ENCODE measurements at regions not wholly inside any gene's neighbourhood (a gene's known extent, or its start where the extent isn't known, plus 50 kb on each side); places are given as distances from the start of the nearest gene placed in this dataset.
A peak's percentile ranks its signal among the peaks of the same experiment; 100 is the strongest.
"Not testable (repeated sequence)": the region's sequence is repeated elsewhere in the genome, so short reads cannot be mapped to it uniquely, and the experiment has no call there.

DNA sequence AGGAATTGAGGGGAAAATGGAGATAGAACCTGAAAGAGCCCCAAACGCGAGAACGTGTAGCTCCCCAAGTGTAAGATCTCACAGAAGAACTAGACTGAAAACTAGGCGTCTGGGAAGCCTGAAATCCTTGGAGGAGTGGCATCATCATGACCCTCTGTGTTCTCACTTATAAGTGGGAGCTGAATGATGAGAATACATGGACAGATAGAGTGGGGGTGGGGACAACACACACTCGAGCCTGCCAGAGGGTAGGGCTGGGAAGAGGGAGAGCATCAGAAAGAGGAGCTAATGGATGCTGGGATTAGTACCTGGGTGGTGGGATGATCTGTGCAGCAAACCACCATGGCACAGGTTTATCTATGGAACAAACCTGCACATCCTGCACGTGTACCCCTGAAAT is 258.7 kb upstream of the NOTCH2NLA start:
- not testable (repeated sequence) for DNase-seq

DNA sequence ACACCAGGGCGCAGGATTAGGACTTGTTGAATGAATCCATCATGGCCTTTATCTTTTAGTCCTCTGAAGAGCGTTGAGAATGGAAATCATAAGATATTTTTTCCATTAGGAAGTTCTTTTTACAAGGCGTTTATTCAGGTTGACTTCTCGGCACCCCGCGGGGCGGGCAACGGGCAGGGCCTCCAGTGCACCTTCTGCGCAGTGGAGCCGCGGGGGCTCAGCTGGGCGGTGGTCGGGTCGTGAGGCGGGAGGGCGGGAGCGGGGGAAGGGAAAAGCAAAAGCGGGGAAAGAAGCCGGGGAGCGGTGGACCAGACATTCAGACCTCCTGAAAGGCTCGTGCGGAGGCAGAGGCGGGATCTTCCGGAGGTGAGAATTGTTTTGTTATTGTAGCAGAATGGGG is 258.3 kb upstream of the NOTCH2NLA start:
- not testable (repeated sequence) for DNase-seq

DNA sequence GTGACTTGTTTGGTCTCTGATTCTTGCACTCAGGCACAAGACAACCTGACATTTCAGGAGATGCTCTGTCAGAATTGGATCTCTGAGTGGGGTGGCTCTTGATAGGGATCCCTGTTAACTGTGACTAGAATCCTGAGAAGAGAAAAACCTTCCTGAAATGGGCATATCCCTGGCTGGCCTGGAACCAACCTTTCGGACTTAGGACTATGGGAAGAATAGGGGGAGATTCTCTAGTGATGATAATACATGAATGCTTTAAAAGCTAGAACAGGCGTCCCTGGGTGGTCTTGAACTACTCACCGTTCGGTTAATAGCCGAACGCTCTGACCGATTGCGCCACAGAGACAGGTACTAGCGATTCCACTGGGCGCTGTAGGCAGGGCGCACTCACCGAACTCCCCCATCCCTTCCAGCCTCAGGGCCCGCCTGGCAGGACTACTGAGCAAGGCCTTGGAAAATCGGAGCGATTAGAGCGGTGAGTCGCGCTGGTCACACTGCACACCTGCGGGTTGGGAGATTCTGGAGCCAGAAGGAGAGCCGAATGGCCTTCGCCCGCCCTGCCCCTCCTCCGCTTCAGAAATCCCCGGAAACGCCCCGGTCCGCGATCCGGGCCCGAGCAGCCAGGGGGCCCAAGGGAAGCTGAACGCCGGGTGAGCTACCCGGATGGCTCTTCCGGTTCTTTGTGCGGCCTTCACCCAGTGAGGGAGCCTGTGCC is 257.6 kb upstream of the NOTCH2NLA start:
- DNase-seq, result not testable (repeated sequence)

- DNase-seq, result not testable (repeated sequence)
Measured at GRCh38 chr1:146484195-146484594, 255.4 kb upstream of the NOTCH2NLA start.

DNA sequence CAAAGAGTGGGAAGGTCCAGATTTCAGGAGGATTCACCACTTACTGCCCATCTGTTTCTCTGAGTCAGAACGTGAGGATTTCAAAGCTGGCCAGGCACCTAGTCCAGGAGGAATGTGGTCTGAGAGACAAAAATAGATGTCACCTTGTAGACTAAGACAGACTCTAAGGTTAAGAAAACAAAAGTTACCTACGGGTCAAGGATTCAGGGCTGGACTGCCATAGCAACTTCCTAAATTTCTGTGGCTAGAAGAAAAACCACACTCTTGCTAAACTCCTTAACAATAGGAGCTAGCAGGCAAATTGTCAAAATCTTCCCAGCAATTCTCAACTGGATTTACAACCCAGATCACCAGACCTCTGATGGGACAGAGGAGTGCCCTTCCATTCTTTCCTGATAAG is 250.4 kb upstream of the NOTCH2NLA start:
- not testable (repeated sequence) for DNase-seq

DNA sequence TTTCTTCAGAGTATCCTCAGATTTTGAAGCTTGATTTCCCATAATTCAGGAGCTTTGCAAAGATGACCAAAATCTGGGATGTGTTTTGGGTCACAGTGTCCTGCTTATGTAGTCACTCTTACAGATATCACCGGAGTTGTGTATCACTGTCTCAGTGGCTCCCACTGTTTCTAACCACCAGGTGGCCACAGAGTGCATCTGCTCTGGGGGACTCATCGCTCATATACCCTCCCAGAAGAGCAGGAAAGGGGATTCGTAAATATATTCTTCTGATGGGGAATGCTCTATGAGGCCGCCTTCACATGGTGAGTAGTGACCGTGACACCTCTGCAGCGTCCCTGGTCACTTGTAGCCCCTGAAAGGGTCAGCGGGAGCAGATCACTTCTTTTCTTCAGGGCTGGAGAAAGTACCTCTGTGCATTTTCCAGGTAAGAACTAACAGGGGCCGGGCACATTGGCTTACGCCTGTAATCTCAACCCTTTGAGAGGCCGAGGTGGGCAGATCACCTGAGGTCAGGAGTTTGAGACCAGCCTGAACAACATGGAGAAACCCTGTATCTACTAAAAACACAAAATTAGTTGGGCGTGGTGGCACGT is 249.4 kb upstream of the NOTCH2NLA start:
- DNase-seq, result peak; percentile 42

- DNase-seq, result not testable (repeated sequence)
Measured at GRCh38 chr1:146475086-146475485, 246.3 kb upstream of the NOTCH2NLA start.

DNA sequence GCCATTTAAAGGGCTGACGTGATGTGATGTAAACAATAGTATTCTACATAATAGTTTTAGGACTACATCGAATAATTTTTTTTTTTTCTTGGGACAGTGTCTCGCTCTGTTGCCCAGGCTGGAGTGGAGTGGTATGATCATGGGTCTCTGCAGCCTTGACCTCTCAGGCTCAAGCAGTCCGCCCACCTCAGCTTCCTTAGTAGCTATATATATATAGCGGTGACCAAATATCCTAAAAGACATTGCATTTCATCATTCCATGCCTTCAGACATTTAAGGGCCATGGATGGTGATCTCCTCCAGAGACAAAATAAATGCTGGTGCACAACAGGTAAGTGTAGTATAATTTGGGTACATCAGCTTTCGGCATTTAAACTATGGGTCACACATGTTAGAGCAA is 245.4 kb upstream of the NOTCH2NLA start:
- DNase-seq, result not testable (repeated sequence)

DNA sequence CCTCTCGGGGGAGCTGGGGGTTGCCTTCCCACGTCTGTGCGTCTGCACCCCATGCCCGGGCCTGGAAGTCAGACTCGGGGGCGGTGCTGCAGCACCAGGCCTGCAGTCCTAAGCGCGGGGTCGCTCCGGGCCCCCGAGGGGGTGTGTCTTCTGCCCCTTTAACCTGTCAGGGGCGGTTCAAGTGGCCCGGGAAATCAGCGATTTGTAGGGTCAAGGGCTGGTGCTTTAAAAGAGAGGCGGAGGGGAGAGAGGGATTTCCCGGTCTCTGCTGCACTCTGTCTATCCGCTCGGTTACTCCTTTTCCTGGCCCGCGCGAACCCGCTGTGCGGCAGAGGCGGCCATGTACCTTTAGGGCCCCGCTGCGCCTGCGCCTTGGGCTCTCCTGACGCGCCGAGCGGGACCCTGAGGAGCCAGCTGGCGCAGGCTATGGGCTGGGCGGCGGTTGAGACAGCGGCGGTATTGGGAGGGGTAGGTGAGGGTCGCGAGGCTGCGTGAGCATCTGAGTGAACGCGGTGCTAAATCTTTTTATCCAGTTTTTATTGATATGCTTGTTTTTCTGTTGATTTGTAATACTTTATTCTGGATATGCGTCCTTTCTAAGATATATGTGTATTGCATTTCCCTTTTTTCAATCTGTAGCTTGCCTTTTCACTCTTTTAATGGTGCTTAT is 243.5 kb upstream of the NOTCH2NLA start:
- DNase-seq, result peak; percentile 83

DNA sequence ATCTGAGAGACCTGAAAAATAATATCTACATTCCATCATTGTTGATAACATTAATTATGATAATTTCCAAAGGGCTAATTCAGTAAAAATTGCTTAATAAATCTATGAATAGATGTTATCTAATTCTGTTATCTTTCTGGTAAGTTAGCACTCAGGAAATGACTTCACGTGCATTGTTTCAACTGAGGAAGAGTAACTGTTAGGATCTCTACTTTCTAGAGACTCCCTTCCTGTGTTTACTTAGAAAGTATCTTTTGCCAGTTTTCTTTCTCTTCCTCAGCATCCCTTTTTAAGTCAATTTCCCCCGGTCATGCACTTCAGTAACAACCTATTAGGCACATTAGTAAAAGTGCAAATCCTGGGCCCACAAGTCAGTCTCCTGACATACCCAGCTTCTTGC is 231.1 kb upstream of the NOTCH2NLA start:
- DNase-seq, result not testable (repeated sequence)

- DNase-seq, result not testable (repeated sequence)
Measured at GRCh38 chr1:146459308-146459707, 230.5 kb upstream of the NOTCH2NLA start.

GRCh38 chr1:146448877-146449246 is 220.0 kb upstream of the NOTCH2NLA start:
- not testable (repeated sequence) for DNase-seq

DNA sequence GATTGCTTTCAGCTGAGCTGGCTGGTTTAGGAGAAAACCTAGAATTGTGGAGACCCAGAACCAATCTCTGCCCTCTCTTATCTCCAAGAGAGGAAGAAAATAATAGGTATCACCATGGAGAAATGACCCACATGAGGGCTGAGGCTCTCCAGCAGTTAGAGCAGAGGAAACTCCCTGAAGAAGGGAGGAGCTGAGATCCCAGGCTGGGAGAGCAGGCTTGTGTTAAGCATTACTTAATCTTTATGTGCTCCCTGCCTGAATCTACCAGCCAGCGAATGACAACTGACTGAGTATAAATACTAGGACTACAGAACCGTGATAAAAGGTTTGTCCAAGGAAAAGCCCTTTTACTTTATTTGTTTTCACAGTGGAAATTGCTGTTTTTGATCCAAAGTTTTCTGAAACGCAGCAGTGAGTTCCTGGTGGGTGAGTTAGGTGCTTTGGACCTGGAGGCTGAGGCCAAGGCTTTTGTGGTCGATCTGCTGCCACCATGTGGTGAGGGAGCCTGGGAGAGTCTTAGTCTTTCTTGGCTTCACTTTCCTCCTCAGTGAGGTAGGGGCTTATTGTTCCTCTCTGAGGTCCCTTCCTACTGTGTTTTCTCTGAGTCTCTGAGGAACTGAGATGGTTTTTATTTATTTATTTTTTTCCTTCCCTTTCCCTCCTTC is 219.5 kb upstream of the NOTCH2NLA start:
- DNase-seq, result peak; percentile 72

DNA sequence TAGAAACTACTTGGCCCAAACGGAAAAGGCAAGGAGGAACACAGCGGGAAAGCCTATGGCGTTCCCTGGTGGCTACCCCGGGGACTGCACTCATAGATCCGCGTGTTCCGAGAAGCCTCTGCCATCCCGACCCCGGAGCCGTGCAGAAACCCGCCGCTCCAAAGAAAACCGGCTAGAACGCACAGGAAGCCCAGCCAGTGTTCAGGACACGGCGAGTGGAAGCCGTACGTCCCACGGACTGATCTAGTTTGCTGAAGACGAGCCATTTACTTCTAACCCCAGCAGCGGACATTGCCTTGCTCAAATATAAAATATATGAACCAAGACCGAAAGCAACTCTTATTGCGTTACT is 215.0 kb upstream of the NOTCH2NLA start:
- DNase-seq, result peak; percentile 51

- not testable (repeated sequence) for DNase-seq
Measured at GRCh38 chr1:146443088-146443870, 214.5 kb upstream of the NOTCH2NLA start.

DNA sequence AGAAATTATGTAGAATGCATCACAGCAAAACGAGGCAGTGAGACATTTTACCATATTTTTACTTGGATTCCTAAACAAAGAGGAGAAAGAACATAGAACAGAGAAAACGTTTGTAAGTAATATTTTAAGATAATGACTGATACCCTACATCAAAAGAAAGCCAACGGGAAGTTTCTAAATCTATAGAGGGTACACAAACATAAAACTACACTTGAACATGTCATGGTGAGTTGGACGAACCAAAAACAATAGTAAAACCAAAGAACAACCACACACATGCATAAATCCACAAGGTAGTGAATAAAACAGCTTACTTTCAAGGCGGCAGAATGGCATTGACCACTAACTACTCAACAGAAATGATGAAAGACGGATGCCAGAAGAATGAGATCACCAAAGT is 209.7 kb upstream of the NOTCH2NLA start:
- DNase-seq, result not testable (repeated sequence)

DNA sequence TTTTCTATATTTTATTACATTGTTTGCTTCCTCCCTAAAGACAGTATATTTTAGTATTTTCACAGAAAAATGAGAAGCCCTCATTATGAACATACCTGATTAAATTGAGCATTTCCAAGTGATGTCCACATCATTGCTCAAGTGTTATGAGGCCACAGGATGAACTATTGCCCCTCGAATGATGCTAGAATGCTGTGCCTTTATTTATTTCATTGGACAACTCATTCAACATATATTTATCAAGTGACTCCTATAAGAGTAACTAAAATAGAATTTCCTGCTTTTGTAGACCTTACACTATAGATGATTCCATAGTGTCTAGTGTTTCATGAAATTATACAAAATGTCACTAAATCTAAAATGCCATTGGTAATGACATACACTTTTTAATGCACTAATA is 187.8 kb upstream of the NOTCH2NLA start:
- DNase-seq, result not testable (repeated sequence)

GRCh38 chr1:146415017-146415416 is 186.2 kb upstream of the NOTCH2NLA start:
- DNase-seq, result not testable (repeated sequence)

DNA sequence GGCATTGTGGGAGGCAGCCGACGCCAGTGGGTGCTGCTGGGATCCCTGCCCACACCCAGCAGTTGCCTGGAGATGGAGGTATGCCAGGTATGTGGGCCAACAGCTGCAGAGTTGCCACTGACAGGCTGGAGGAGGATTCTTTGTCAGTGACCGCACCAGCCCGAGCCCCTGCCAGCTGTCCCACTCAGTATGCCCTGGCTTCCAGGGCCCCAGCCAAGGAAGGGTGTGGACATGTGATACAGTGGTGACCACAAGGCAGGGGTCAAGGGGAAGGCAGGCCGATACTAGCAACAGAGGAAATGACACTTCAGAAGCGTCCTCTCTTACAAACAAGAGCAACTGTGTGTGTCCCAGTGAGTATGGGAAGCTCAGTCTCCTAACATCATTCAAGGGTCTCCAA is 185.1 kb upstream of the NOTCH2NLA start:
- DNase-seq, result not testable (repeated sequence)

GRCh38 chr1:146411923-146412322 is 183.1 kb upstream of the NOTCH2NLA start:
- DNase-seq, result peak; percentile 30

DNA sequence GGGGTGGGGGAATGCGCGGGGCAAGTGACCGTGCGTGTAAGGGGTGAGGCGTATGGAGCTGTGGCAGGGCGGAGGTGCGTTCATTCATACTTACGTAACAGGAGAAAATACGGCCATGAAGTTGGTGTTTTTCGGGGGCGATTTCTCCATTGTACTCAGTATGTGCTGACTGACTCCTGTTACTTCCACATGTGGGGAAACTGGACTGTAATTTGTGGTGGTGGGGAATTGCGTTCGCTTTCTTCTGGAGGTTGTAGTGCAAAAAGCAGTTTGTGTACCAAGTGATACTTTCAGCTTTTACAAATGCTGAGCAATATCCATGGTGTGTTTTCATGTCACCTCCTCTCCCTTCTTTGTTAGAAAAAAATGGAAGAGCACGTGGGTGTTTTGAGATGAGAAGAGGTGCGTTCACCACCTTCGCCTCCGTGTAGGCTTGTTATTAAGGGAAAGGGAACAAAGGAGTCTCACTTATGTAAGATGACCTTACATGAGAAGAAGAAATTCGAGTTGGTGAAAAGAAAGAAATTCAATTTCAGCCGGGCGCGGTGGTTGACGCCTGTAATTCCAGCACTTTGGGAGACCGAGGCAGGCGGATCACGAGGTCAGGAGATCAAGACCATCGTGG is 181.1 kb upstream of the NOTCH2NLA start:
- peak; percentile 31 for DNase-seq

- not testable (repeated sequence) for DNase-seq
Measured at GRCh38 chr1:146409116-146409801, 180.4 kb upstream of the NOTCH2NLA start.

All from stimulated activated CD8-positive, alpha-beta memory T cell treated with anti-CD3 and anti-CD28 coated beads, Interleukin-4, amount 100 ng/mL, for 48 hours (primary cell).